ENCODE measurements at regions not wholly inside any gene's neighbourhood (a gene's known extent, or its start where the extent isn't known, plus 50 kb on each side); places are given as distances from the start of the nearest gene placed in this dataset.

DNA sequence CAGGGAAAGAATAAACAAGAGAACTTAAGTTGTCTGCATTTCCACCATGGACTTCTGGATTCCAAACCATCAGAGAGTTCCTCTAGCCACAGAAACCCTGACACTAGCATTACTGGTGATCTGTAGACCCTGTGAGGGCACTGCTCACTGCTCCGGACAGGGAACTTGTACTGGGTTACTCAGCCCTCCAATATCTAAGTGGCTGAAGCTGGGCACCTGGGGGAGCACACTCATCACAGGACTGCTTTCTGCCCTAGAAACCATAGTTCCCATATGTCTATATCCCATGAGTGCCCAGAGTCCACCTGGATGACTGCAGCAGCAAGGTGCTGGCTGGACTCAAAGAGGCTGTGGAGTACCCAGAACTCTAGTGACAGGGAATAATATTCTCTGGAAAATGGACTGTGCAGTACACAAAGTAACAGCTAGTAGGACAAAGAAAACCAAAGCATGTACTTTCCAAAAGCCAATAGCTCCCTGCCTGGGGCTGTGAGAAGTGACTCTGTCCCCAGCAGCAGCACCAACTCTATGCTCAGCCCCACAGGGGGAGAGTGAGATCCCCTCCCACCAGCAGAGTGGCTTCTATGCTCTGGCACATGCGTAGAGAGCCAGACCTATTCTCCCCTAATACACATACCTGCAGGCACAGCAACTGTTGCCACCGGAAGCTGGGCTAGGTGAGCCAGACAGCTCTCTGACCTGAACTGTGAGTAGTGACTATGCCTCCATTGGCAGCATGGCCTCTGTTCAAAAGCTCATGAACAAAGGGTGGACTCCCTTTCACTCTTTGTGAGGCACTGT lies 472.9 kb upstream of the FTMT start:
- Histone ChIP-seq H3K36me3 (no peaks in the 10 kb centered on the region), H3K27me3 (no peaks in the 10 kb centered on the region), H3K4me3 (no peak overlapping the region), H3K27ac (no peak overlapping the region), H3K4me1 (no peaks in the 10 kb centered on the region), H3K9me3 (no peaks in the 10 kb centered on the region)
- TF ChIP-seq POLR2A (IDR thresholded peaks at IDR 0.05) (no peak), CTCF (IDR thresholded peaks at IDR 0.05) (no peak)
- DNase-seq (no peak), ATAC-seq (no peak)
- intact Hi-C loops (cut with DNase I): no loop called here
- 60% methylated on average over 2 of the region's 3 CpGs for WGBS (ENCODE audit: insufficient coverage, low coverage, low lambda C conversion rate, missing lambda C conversion rate)

- ATAC-seq (no peak), DNase-seq (no peak)
- Histone ChIP-seq H3K9me3 (no peaks in the 10 kb centered on the region), H3K4me3 (no peak overlapping the region), H3K27me3 (no peaks in the 10 kb centered on the region), H3K36me3 (no peaks in the 10 kb centered on the region), H3K4me1 (no peaks in the 10 kb centered on the region), H3K27ac (no peak overlapping the region)
- 69% methylated on average over 2 of the region's 2 CpGs for WGBS (ENCODE audit: insufficient coverage, low coverage, low lambda C conversion rate, missing lambda C conversion rate)
- intact Hi-C loops (cut with DNase I): no loop called here
- TF ChIP-seq CTCF (IDR thresholded peaks at IDR 0.05) (no peak), POLR2A (IDR thresholded peaks at IDR 0.05) (no peak)
Measured at GRCh38 chr5:121380066-121380465, 471.6 kb upstream of the FTMT start.

- Histone ChIP-seq H3K27ac (no peak overlapping the region), H3K27me3 (no peaks in the 10 kb centered on the region), H3K9me3 (no peaks in the 10 kb centered on the region), H3K4me3 (no peak overlapping the region), H3K36me3 (no peaks in the 10 kb centered on the region), H3K4me1 (no peaks in the 10 kb centered on the region)
- ATAC-seq (no peak), DNase-seq (no peak)
- WGBS (ENCODE audit: insufficient coverage, low coverage, low lambda C conversion rate, missing lambda C conversion rate): 74% methylated on average over 5 of the region's 5 CpGs
- TF ChIP-seq POLR2A (IDR thresholded peaks at IDR 0.05): no peak
- TF ChIP-seq CTCF (IDR thresholded peaks at IDR 0.05): no peak
- intact Hi-C loops (cut with DNase I): no loop called here
Measured at GRCh38 chr5:121384359-121384758, 467.3 kb upstream of the FTMT start.

- WGBS (ENCODE audit: insufficient coverage, low coverage, low lambda C conversion rate, missing lambda C conversion rate): 23% methylated on average over 2 of the region's 2 CpGs
- ATAC-seq (no peak), DNase-seq (no peak)
- Histone ChIP-seq H3K4me3 (no peak overlapping the region), H3K27ac (no peak overlapping the region), H3K4me1 (no peaks in the 10 kb centered on the region), H3K9me3 (no peaks in the 10 kb centered on the region), H3K27me3 (no peaks in the 10 kb centered on the region), H3K36me3 (no peaks in the 10 kb centered on the region)
- TF ChIP-seq CTCF (IDR thresholded peaks at IDR 0.05) (no peak), POLR2A (IDR thresholded peaks at IDR 0.05) (no peak)
- intact Hi-C loops (cut with DNase I): no loop called here
Measured at GRCh38 chr5:121386334-121386733, 465.3 kb upstream of the FTMT start.

DNA sequence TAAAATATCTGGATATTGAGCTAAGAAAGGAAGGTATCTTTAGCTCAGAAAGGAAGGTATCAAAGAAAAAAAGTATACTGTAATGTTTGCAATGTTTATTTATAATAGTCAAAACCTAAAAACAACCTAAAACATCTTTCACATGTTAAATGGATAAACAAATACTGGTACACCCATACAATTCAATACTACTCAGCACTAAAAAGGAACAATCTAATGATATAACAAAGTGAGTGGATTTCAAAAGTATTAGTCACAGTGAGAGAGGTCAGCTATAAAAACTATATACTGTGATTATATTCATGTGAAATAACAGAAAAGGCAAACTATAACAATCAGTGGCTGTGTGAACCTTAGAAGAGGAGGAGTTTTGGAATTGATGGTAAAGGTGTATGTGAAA lies 455.0 kb upstream of the FTMT start:
- H3K9me3 ChIP-seq: no peaks in the 10 kb centered on the region
- no peak overlapping the region for H3K4me3 ChIP-seq
- H3K27ac ChIP-seq: no peak overlapping the region
- TF ChIP-seq CTCF (IDR thresholded peaks at IDR 0.05) (no peak), POLR2A (IDR thresholded peaks at IDR 0.05) (no peak)
- no peaks in the 10 kb centered on the region for H3K4me1 ChIP-seq
- ATAC-seq (no peak), DNase-seq (no peak)
- H3K27me3 ChIP-seq: no peaks in the 10 kb centered on the region
- intact Hi-C loops (cut with DNase I): no loop called here
- H3K36me3 ChIP-seq: no peaks in the 10 kb centered on the region
